Nephron progenitor cell (in vitro differentiated cells): ENCODE measurements at regions not wholly inside any gene's neighbourhood (a gene's known extent, or its start where the extent isn't known, plus 50 kb on each side); places are given as distances from the start of the nearest gene placed in this dataset.

Experiments
- DNase-seq: peaks from one replicate; pipeline ENCODE4 v3.0.0; 2021
- H3K27ac Mint-ChIP-seq: 2 replicates; pipeline ENCODE4 v1.8.0; 2021; ENCODE audit warnings: mild to moderate bottlenecking, moderate library complexity, mixed read lengths
- H3K27me3 Mint-ChIP-seq: 2 replicates; pipeline ENCODE4 v1.8.0; 2021; ENCODE audit warnings: mild to moderate bottlenecking, low read depth, mixed read lengths; ENCODE audit not compliant: poor library complexity
- H3K36me3 Mint-ChIP-seq: 2 replicates; pipeline ENCODE4 v1.8.0; 2021; ENCODE audit warnings: low read depth, mixed read lengths
- H3K4me1 Mint-ChIP-seq: 2 replicates; pipeline ENCODE4 v1.8.0; 2021; ENCODE audit warnings: mixed read lengths
- H3K4me3 Mint-ChIP-seq: 2 replicates; pipeline ENCODE4 v1.8.0; 2021; ENCODE audit warnings: mild to moderate bottlenecking, moderate library complexity, mixed read lengths
- H3K9me3 Mint-ChIP-seq: 2 replicates; pipeline ENCODE4 v1.8.0; 2021; ENCODE audit warnings: mild to moderate bottlenecking, moderate library complexity, mixed read lengths
- CTCF ChIP-seq: fragments of 200-600 bp; sonication (generic); IDR thresholded peaks from 2 replicates; pipeline ENCODE4 v1.5.0; 2021; ENCODE audit warnings: antibody characterized with exemption

- no peak overlapping the region for H3K27ac Mint-ChIP-seq
- H3K9me3 Mint-ChIP-seq: peaks cover 4% of the 10 kb centered on the region
- no peak for DNase-seq
- no peak for TF ChIP-seq CTCF
- peaks cover 4% of the 10 kb centered on the region for H3K4me1 Mint-ChIP-seq
- H3K4me3 Mint-ChIP-seq: no peak overlapping the region
- no peaks in the 10 kb centered on the region for H3K36me3 Mint-ChIP-seq
- H3K27me3 Mint-ChIP-seq: no peaks in the 10 kb centered on the region
Observed at GRCh38 chr2:21854938-21855337, 731.2 kb downstream of the TDRD15 start.

GRCh38 chr2:21856708-21857107 is 732.9 kb downstream of the TDRD15 start:
- H3K27ac Mint-ChIP-seq: no peak overlapping the region
- peaks cover 4% of the 10 kb centered on the region for H3K9me3 Mint-ChIP-seq
- H3K4me3 Mint-ChIP-seq: no peak overlapping the region
- no peaks in the 10 kb centered on the region for H3K27me3 Mint-ChIP-seq
- no peaks in the 10 kb centered on the region for H3K36me3 Mint-ChIP-seq
- TF ChIP-seq CTCF: no peak
- DNase-seq: no peak
- H3K4me1 Mint-ChIP-seq: peaks cover 16% of the 10 kb centered on the region

DNA sequence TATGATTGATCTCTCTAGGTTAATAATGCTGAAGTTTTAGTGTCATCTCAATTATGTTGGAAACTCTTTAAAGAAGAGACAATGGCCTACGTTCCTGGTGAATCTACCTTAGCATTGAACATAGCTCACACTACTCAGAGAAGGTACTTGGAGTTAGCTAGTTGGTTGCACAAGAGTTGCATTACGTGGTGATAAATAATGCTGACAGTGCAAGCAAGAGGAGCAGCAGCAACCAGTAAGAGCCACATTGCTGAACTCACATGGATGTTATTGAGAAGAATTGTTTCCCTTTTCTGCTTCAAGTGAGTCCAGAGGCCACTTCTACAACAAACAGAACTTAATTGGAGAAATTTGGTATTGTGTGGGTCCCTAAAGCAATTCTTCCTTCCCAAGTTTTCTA is 737.1 kb downstream of the TDRD15 start:
- no peak overlapping the region for H3K4me3 Mint-ChIP-seq
- no peaks in the 10 kb centered on the region for H3K27me3 Mint-ChIP-seq
- no peak for DNase-seq
- peaks cover 4% of the 10 kb centered on the region for H3K9me3 Mint-ChIP-seq
- no peak overlapping the region for H3K27ac Mint-ChIP-seq
- no peaks in the 10 kb centered on the region for H3K36me3 Mint-ChIP-seq
- peaks cover 21% of the 10 kb centered on the region for H3K4me1 Mint-ChIP-seq
- no peak for TF ChIP-seq CTCF

GRCh38 chr2:21866316-21866715 is 742.5 kb downstream of the TDRD15 start:
- H3K27me3 Mint-ChIP-seq: no peaks in the 10 kb centered on the region
- H3K4me1 Mint-ChIP-seq: peaks cover 7% of the 10 kb centered on the region
- H3K9me3 Mint-ChIP-seq: no peaks in the 10 kb centered on the region
- no peak for DNase-seq
- H3K4me3 Mint-ChIP-seq: no peak overlapping the region
- H3K36me3 Mint-ChIP-seq: no peaks in the 10 kb centered on the region
- no peak overlapping the region for H3K27ac Mint-ChIP-seq
- TF ChIP-seq CTCF: no peak

DNA sequence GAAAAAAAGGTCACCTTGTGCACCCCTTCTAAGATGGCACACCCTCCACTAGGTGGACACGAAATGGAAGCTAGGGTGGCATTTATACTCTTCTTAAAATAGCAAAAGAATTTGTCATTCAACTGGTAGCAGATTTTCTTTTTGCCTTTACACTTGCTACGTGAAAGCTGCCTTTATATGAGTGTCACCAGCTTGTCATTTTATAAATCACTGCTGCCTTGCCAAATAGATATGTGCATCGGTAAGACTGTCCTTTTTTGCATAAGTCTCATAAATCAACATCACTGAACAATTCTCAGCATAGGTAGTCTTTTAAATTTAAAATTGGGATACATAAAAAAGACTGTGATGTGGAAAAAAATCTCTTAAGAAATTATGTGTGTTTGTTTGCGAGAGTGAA is 764.1 kb downstream of the TDRD15 start:
- H3K27ac Mint-ChIP-seq: no peak overlapping the region
- no peak overlapping the region for H3K4me3 Mint-ChIP-seq
- no peaks in the 10 kb centered on the region for H3K9me3 Mint-ChIP-seq
- H3K36me3 Mint-ChIP-seq: no peaks in the 10 kb centered on the region
- no peak for DNase-seq
- peaks cover 37% of the 10 kb centered on the region for H3K4me1 Mint-ChIP-seq
- H3K27me3 Mint-ChIP-seq: peaks cover 4% of the 10 kb centered on the region
- TF ChIP-seq CTCF: no peak

- no peaks in the 10 kb centered on the region for H3K9me3 Mint-ChIP-seq
- H3K27me3 Mint-ChIP-seq: peaks cover under 1% of the 10 kb centered on the region
- no peak overlapping the region for H3K27ac Mint-ChIP-seq
- H3K36me3 Mint-ChIP-seq: no peaks in the 10 kb centered on the region
- DNase-seq: no peak
- H3K4me1 Mint-ChIP-seq: peaks cover 37% of the 10 kb centered on the region
- H3K4me3 Mint-ChIP-seq: no peak overlapping the region
- no peak for TF ChIP-seq CTCF
Observed at GRCh38 chr2:21890041-21890440, 766.3 kb downstream of the TDRD15 start.
